ENCODE measurements at regions not wholly inside any gene's neighbourhood (a gene's known extent, or its start where the extent isn't known, plus 50 kb on each side); places are given as distances from the start of the nearest gene placed in this dataset.
"Not testable (repeated sequence)": the region's sequence is repeated elsewhere in the genome, so short reads cannot be mapped to it uniquely, and the experiment has no call there.

DNA sequence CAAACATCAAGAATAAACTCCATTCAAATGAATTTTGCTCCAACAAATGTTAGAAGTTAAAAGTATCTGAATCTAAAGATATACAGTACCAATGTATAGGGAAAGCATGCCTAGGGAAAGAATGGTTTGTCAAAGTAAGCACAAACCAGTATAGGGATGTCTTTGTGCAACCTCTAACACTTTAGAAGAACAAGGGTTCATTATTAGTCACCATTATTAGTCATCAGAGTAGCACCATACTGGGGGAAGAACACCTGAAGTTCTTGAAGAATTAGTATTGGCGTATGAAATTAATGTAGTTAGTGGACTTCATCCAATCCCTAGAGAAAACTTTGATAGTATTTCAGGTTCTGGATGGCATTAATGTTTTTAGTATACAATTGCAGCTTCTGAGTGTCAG is 943.7 kb downstream of the METTL15 start:
- POLR2A ChIA-PET: no interaction called here
- Histone ChIP-seq H3K27ac (ENCODE audit: insufficient read depth in 1 of 2, low read depth in 1 of 2, low read length in 2 of 2, poor library complexity in 1 of 2, severe bottlenecking in 2 of 2) (no peak overlapping the region), H3K36me3 (ENCODE audit: control insufficient read depth in 4 of 4, insufficient read depth in 4 of 4, low read length in 3 of 4) (no peaks in the 10 kb centered on the region), H3K9me3 (ENCODE audit: control extremely low read depth in 1 of 5, control insufficient read depth in 4 of 5, insufficient read depth in 2 of 5, low read depth in 1 of 5, low read length in 4 of 5) (no peaks in the 10 kb centered on the region), H3K27me3 (replicated peaks in 2 of 5; ENCODE audit: control insufficient read depth in 4 of 5, insufficient read depth in 5 of 5, low read length in 4 of 5) (no peaks in the 10 kb centered on the region), H3K4me1 (ENCODE audit: control extremely low read depth in 1 of 4, control insufficient read depth in 4 of 4, insufficient read depth in 4 of 4, low read length in 3 of 4) (no peaks in the 10 kb centered on the region), H3K4me3 (ENCODE audit: control insufficient read depth in 1 of 7, extremely low read depth in 1 of 7, insufficient read depth in 4 of 7, low read depth in 2 of 7, low read length in 6 of 7) (no peak overlapping the region)
- WGBS (ENCODE audit: insufficient coverage): no CpG with 5 or more reads among the region's 1 CpG
- CTCF ChIA-PET: no interaction called here
- DNase-seq: no peak

GRCh38 chr11:29050962-29051361 is 942.8 kb downstream of the METTL15 start:
- DNase-seq; H3K4me3 ChIP-seq (ENCODE audit: control insufficient read depth in 1 of 7, extremely low read depth in 1 of 7, insufficient read depth in 4 of 7, low read depth in 2 of 7, low read length in 6 of 7); H3K36me3 ChIP-seq (ENCODE audit: control insufficient read depth in 4 of 4, insufficient read depth in 4 of 4, low read length in 3 of 4); H3K4me1 ChIP-seq (ENCODE audit: control extremely low read depth in 1 of 4, control insufficient read depth in 4 of 4, insufficient read depth in 4 of 4, low read length in 3 of 4); H3K9me3 ChIP-seq (ENCODE audit: control extremely low read depth in 1 of 5, control insufficient read depth in 4 of 5, insufficient read depth in 2 of 5, low read depth in 1 of 5, low read length in 4 of 5); H3K27me3 ChIP-seq (replicated peaks in 2 of 5; ENCODE audit: control insufficient read depth in 4 of 5, insufficient read depth in 5 of 5, low read length in 4 of 5); POLR2A ChIA-PET; H3K27ac ChIP-seq (ENCODE audit: insufficient read depth in 1 of 2, low read depth in 1 of 2, low read length in 2 of 2, poor library complexity in 1 of 2, severe bottlenecking in 2 of 2); CTCF ChIA-PET: not testable (repeated sequence)
- WGBS (ENCODE audit: insufficient coverage): 100% methylated on average over 11 of the region's 11 CpGs

GRCh38 chr11:29040489-29040888 is 932.3 kb downstream of the METTL15 start:
- ChIA-PET POLR2A (no interaction called here), CTCF (no interaction called here)
- Histone ChIP-seq H3K4me3 (ENCODE audit: control insufficient read depth in 1 of 7, extremely low read depth in 1 of 7, insufficient read depth in 4 of 7, low read depth in 2 of 7, low read length in 6 of 7) (no peak overlapping the region), H3K9me3 (ENCODE audit: control extremely low read depth in 1 of 5, control insufficient read depth in 4 of 5, insufficient read depth in 2 of 5, low read depth in 1 of 5, low read length in 4 of 5) (no peaks in the 10 kb centered on the region), H3K36me3 (ENCODE audit: control insufficient read depth in 4 of 4, insufficient read depth in 4 of 4, low read length in 3 of 4) (no peaks in the 10 kb centered on the region), H3K27ac (ENCODE audit: insufficient read depth in 1 of 2, low read depth in 1 of 2, low read length in 2 of 2, poor library complexity in 1 of 2, severe bottlenecking in 2 of 2) (no peak overlapping the region), H3K27me3 (replicated peaks in 2 of 5; ENCODE audit: control insufficient read depth in 4 of 5, insufficient read depth in 5 of 5, low read length in 4 of 5) (no peaks in the 10 kb centered on the region), H3K4me1 (ENCODE audit: control extremely low read depth in 1 of 4, control insufficient read depth in 4 of 4, insufficient read depth in 4 of 4, low read length in 3 of 4) (no peaks in the 10 kb centered on the region)
- DNase-seq: no peak

DNA sequence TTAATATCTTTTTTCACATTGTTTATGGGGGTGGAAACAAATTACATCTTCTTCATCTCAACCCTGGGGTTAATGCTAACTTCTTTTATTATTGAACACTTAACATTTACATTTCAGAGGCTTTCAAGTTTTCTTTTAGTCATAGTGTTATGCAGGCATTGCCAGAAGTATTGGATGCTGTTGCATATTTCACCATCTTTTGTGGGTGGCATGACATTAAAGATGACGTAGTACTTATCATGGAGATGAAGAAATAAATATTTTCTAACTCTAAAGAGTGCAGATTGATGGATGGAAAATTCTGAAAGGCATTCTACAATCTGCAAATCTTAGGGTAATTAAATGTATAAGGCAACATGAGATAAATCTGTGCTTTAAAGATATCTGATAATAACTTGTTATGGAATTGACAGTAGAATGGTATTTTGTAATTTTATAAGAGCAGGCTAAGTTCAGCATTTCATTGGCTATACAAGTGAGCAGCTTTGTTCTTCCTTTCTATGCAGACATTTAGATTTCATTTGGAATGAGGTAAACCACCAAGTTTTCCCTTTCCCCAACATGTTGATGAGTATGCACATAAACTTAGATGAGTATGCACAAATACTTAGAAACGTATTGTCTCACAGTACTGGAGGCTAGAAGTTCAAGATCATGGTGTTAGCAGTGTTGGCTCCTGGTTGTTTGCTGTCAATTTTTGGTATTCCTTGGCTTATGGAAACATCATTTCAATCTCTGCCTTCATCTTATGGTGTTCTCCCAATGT is 924.4 kb downstream of the METTL15 start:
- Histone ChIP-seq H3K4me3 (ENCODE audit: control insufficient read depth in 1 of 7, extremely low read depth in 1 of 7, insufficient read depth in 4 of 7, low read depth in 2 of 7, low read length in 6 of 7) (no peak overlapping the region), H3K9me3 (ENCODE audit: control extremely low read depth in 1 of 5, control insufficient read depth in 4 of 5, insufficient read depth in 2 of 5, low read depth in 1 of 5, low read length in 4 of 5) (peaks cover 0 to 3% (median 2%) of the 10 kb centered on the region in 5 experiments), H3K36me3 (ENCODE audit: control insufficient read depth in 4 of 4, insufficient read depth in 4 of 4, low read length in 3 of 4) (no peaks in the 10 kb centered on the region), H3K27me3 (replicated peaks in 2 of 5; ENCODE audit: control insufficient read depth in 4 of 5, insufficient read depth in 5 of 5, low read length in 4 of 5) (no peaks in the 10 kb centered on the region), H3K4me1 (ENCODE audit: control extremely low read depth in 1 of 4, control insufficient read depth in 4 of 4, insufficient read depth in 4 of 4, low read length in 3 of 4) (no peaks in the 10 kb centered on the region), H3K27ac (ENCODE audit: insufficient read depth in 1 of 2, low read depth in 1 of 2, low read length in 2 of 2, poor library complexity in 1 of 2, severe bottlenecking in 2 of 2) (no peak overlapping the region)
- DNase-seq: no peak
- WGBS (ENCODE audit: insufficient coverage): no CpG with 5 or more reads among the region's 2 CpGs
- ChIA-PET CTCF (no interaction called here), POLR2A (no interaction called here)

DNA sequence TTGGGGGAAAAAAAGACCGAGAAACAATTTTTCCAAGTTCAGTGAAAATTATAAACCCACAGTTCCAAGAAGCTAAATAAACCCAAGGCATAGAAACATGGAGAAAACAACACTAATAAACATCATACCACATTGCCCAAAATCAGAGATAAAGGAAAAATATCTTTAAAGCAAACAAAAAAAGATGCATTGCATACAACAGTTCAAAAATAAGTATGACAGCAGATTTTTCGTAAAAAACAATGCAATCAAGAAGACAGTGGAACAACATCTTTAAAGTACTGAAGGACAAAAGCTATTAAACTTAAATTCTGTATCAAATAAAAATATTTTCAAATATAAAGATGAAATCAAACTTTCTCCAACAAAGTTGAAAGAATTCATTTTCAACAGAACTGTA is 921.3 kb downstream of the METTL15 start:
- Histone ChIP-seq H3K9me3 (ENCODE audit: control extremely low read depth in 1 of 5, control insufficient read depth in 4 of 5, insufficient read depth in 2 of 5, low read depth in 1 of 5, low read length in 4 of 5) (peaks cover 0 to 3% (median 2%) of the 10 kb centered on the region in 5 experiments), H3K27ac (ENCODE audit: insufficient read depth in 1 of 2, low read depth in 1 of 2, low read length in 2 of 2, poor library complexity in 1 of 2, severe bottlenecking in 2 of 2) (no peak overlapping the region), H3K4me1 (ENCODE audit: control extremely low read depth in 1 of 4, control insufficient read depth in 4 of 4, insufficient read depth in 4 of 4, low read length in 3 of 4) (no peaks in the 10 kb centered on the region), H3K36me3 (ENCODE audit: control insufficient read depth in 4 of 4, insufficient read depth in 4 of 4, low read length in 3 of 4) (no peaks in the 10 kb centered on the region), H3K27me3 (replicated peaks in 2 of 5; ENCODE audit: control insufficient read depth in 4 of 5, insufficient read depth in 5 of 5, low read length in 4 of 5) (no peaks in the 10 kb centered on the region), H3K4me3 (ENCODE audit: control insufficient read depth in 1 of 7, extremely low read depth in 1 of 7, insufficient read depth in 4 of 7, low read depth in 2 of 7, low read length in 6 of 7) (no peak overlapping the region)
- CTCF ChIA-PET: no interaction called here
- no peak for DNase-seq
- POLR2A ChIA-PET: no interaction called here
- WGBS (ENCODE audit: insufficient coverage): no CpG with 5 or more reads among the region's 2 CpGs

DNA sequence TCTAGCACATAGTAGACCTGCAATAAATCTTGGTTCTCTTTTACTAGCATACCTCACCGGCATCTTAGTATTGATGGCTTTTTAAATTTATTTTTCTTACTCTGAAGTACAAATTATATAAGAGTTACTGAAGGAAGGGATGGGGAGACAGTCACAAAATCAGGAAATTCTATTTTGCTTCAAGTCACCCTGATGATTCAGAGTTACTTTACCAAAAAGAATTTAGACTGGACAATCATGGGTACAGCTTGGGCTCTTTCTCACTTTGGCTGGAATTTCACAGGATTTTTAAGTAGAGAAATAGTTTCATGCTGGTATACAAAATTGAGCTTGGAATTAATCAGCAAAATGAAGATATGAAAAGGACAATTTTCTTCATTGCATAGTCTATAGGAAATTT is 919.2 kb downstream of the METTL15 start:
- Histone ChIP-seq H3K27me3 (replicated peaks in 2 of 5; ENCODE audit: control insufficient read depth in 4 of 5, insufficient read depth in 5 of 5, low read length in 4 of 5) (no peaks in the 10 kb centered on the region), H3K36me3 (ENCODE audit: control insufficient read depth in 4 of 4, insufficient read depth in 4 of 4, low read length in 3 of 4) (no peaks in the 10 kb centered on the region), H3K4me1 (ENCODE audit: control extremely low read depth in 1 of 4, control insufficient read depth in 4 of 4, insufficient read depth in 4 of 4, low read length in 3 of 4) (no peaks in the 10 kb centered on the region), H3K4me3 (ENCODE audit: control insufficient read depth in 1 of 7, extremely low read depth in 1 of 7, insufficient read depth in 4 of 7, low read depth in 2 of 7, low read length in 6 of 7) (no peak overlapping the region), H3K27ac (ENCODE audit: insufficient read depth in 1 of 2, low read depth in 1 of 2, low read length in 2 of 2, poor library complexity in 1 of 2, severe bottlenecking in 2 of 2) (no peak overlapping the region), H3K9me3 (ENCODE audit: control extremely low read depth in 1 of 5, control insufficient read depth in 4 of 5, insufficient read depth in 2 of 5, low read depth in 1 of 5, low read length in 4 of 5) (peaks cover 0 to 3% (median 2%) of the 10 kb centered on the region in 5 experiments)
- WGBS (ENCODE audit: insufficient coverage): no CpG with 5 or more reads among the region's 1 CpG
- no peak for DNase-seq
- ChIA-PET CTCF (no interaction called here), POLR2A (no interaction called here)

- POLR2A ChIA-PET: no interaction called here
- H3K27ac ChIP-seq (ENCODE audit: insufficient read depth in 1 of 2, low read depth in 1 of 2, low read length in 2 of 2, poor library complexity in 1 of 2, severe bottlenecking in 2 of 2): no peak overlapping the region
- H3K27me3 ChIP-seq (replicated peaks in 2 of 5; ENCODE audit: control insufficient read depth in 4 of 5, insufficient read depth in 5 of 5, low read length in 4 of 5): no peaks in the 10 kb centered on the region
- H3K4me1 ChIP-seq (ENCODE audit: control extremely low read depth in 1 of 4, control insufficient read depth in 4 of 4, insufficient read depth in 4 of 4, low read length in 3 of 4): no peaks in the 10 kb centered on the region
- CTCF ChIA-PET: no interaction called here
- H3K9me3 ChIP-seq (ENCODE audit: control extremely low read depth in 1 of 5, control insufficient read depth in 4 of 5, insufficient read depth in 2 of 5, low read depth in 1 of 5, low read length in 4 of 5): peaks cover 0 to 3% (median 2%) of the 10 kb centered on the region in 5 experiments
- 100% methylated on average over 2 of the region's 2 CpGs for WGBS (ENCODE audit: insufficient coverage)
- H3K36me3 ChIP-seq (ENCODE audit: control insufficient read depth in 4 of 4, insufficient read depth in 4 of 4, low read length in 3 of 4): no peaks in the 10 kb centered on the region
- no peak for DNase-seq
- no peak overlapping the region for H3K4me3 ChIP-seq (ENCODE audit: control insufficient read depth in 1 of 7, extremely low read depth in 1 of 7, insufficient read depth in 4 of 7, low read depth in 2 of 7, low read length in 6 of 7)
These were observed 918.1 kb downstream of the METTL15 start for GRCh38 chr11:29026286-29026685.
